ENCODE measurements at regions not wholly inside any gene's neighbourhood (a gene's known extent, or its start where the extent isn't known, plus 50 kb on each side); places are given as distances from the start of the nearest gene placed in this dataset.
"Not testable (repeated sequence)": the region's sequence is repeated elsewhere in the genome, so short reads cannot be mapped to it uniquely, and the experiment has no call there.

DNA sequence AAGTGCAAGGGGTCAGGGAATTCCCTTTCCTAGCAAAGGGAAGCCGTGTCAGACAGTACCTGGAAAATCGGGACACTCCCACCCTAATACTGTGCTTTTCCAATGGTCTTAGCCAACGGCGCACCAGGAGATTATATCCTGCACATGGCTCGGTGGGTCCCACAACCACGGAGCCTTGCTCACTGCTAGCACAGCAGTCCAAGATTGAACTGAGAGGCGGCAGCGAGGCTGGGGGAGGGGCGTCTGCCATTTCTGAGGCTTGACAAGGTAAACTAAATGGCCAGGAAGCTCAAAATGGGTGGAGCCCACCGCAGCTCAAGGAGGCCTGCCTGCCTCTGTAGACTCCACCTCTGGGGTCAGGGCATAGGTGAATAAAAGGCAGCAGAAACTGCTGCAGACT lies 76.5 kb upstream of the LINC00632 start:
- peaks cover 0 to 10% (median 0%) of the 10 kb centered on the region in 7 donors for H3K27me3 ChIP-seq (replicated peaks in 1 of 7)
- DNase-seq; intact Hi-C loops (cut with DNase I; ENCODE audit: low total_unique reads); H3K36me3 ChIP-seq; H3K9me3 ChIP-seq; H3K27ac ChIP-seq; H3K4me3 ChIP-seq; H3K4me1 ChIP-seq: not testable (repeated sequence)
- WGBS, 5 donors: 80 to 94% (median 88%) methylated on average over 8 to 10 of the region's 10 CpGs

DNA sequence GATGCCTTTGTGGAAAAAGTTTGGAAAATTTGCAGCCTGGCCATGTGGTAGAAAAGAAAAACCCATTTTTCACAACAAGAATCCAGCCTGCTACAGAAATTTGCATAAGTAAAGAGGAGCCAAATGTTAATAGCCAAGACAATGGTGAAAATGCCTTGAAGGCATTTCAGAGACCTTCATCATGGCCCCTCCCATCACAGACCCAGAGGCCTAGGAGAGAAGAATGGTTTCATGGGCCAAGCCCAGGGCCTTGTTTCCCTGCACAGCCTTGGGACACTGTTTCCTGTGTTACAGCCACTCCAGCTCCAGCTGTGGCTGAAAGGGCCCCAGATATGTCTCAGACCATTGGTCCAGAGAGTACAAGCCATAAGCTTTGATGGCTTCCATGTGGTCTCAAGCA lies 101.4 kb upstream of the LINC00632 start:
- Histone ChIP-seq H3K9me3 (peaks cover 0 to 4% (median 0%) of the 10 kb centered on the region in 8 donors), H3K27ac (no peak overlapping the region), H3K36me3 (no peaks in the 10 kb centered on the region), H3K27me3 (replicated peaks in 1 of 7) (no peaks in the 10 kb centered on the region), H3K4me1 (no peaks in the 10 kb centered on the region), H3K4me3 (no peak overlapping the region)
- intact Hi-C loops (cut with DNase I; ENCODE audit: low total_unique reads): no loop called here
- TF ChIP-seq, protein P1, sequence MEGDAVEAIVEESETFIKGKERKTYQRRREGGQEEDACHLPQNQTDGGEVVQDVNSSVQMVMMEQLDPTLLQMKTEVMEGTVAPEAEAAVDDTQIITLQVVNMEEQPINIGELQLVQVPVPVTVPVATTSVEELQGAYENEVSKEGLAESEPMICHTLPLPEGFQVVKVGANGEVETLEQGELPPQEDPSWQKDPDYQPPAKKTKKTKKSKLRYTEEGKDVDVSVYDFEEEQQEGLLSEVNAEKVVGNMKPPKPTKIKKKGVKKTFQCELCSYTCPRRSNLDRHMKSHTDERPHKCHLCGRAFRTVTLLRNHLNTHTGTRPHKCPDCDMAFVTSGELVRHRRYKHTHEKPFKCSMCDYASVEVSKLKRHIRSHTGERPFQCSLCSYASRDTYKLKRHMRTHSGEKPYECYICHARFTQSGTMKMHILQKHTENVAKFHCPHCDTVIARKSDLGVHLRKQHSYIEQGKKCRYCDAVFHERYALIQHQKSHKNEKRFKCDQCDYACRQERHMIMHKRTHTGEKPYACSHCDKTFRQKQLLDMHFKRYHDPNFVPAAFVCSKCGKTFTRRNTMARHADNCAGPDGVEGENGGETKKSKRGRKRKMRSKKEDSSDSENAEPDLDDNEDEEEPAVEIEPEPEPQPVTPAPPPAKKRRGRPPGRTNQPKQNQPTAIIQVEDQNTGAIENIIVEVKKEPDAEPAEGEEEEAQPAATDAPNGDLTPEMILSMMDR (IDR thresholded peaks at IDR 0.05 in 8 of 11, conservative IDR thresholded peaks at IDR 0.05 in 3 of 11): no peak
- TF ChIP-seq POLR2AphosphoS5 (IDR thresholded peaks at IDR 0.05) (no peak), POLR2A (IDR thresholded peaks at IDR 0.05) (no peak)
- DNase-seq: no peak

DNA sequence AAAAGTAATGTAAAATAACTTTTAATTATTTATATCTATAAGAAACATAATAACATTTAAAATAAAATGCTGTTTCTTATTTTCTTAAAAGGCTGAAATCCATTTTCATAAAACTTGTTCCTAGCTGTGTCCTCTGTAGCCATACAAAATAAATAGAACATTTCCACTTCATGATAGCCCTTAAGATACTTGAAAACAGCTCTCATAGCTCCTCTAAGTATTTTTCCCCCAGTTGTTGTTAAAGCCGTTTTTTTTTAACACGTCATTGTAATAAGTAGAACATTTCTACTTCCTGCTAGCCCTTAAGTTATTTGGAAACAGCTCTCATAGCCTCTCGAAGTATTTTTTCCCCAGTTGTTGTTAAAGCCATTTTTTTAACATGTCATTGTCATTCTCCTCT lies 97.3 kb upstream of the SOX3 start:
- intact Hi-C loops (cut with DNase I; ENCODE audit: low total_unique reads): no loop called here
- no peaks in the 10 kb centered on the region for H3K36me3 ChIP-seq
- no peak for DNase-seq
- 47 to 63% (median 51%) methylated on average over 3 of the region's 3 CpGs for WGBS, 5 donors
- TF ChIP-seq, protein P1 (IDR thresholded peaks at IDR 0.05 in 8 of 11, conservative IDR thresholded peaks at IDR 0.05 in 3 of 11): no peak
- TF ChIP-seq POLR2AphosphoS5 (IDR thresholded peaks at IDR 0.05) (no peak), POLR2A (IDR thresholded peaks at IDR 0.05) (no peak)
- H3K27ac ChIP-seq: no peak overlapping the region
- no peaks in the 10 kb centered on the region for H3K4me1 ChIP-seq
- H3K27me3 ChIP-seq (replicated peaks in 1 of 7): no peaks in the 10 kb centered on the region
- peaks cover 0 to 4% (median 0%) of the 10 kb centered on the region in 8 donors for H3K9me3 ChIP-seq
- no peak overlapping the region for H3K4me3 ChIP-seq

DNA sequence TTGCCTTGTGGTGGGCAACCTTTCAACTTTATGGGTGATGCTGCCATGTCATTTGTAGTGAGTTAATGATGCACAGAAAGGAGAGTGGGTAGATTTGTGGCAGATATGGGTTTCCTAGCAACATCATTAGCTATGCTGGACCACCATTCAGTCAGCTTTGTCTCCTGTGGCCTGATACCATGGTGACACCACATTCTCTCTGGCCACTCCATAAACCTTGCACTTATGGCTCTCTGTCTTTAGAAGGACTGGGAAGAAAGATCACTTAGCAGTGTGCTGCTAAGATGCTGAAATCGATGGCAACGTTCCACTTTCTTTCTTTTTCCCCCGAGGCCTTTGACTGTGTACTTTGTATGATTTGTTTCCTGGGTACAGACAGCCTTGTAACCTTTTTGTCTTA lies 95.0 kb upstream of the SOX3 start:
- no peak overlapping the region for H3K27ac ChIP-seq
- no peak overlapping the region for H3K4me3 ChIP-seq
- no peak for DNase-seq
- 82 to 90% (median 88%) methylated on average over 3 of the region's 3 CpGs for WGBS, 5 donors
- no peaks in the 10 kb centered on the region for H3K4me1 ChIP-seq
- H3K9me3 ChIP-seq: no peaks in the 10 kb centered on the region
- H3K27me3 ChIP-seq (replicated peaks in 1 of 7): no peaks in the 10 kb centered on the region
- H3K36me3 ChIP-seq: no peaks in the 10 kb centered on the region
- no peak for TF ChIP-seq POLR2AphosphoS5 (IDR thresholded peaks at IDR 0.05)
- TF ChIP-seq, protein P1 (IDR thresholded peaks at IDR 0.05 in 8 of 11, conservative IDR thresholded peaks at IDR 0.05 in 3 of 11): no peak
- TF ChIP-seq POLR2A (IDR thresholded peaks at IDR 0.05): no peak
- intact Hi-C loops (cut with DNase I; ENCODE audit: low total_unique reads): no loop called here

DNA sequence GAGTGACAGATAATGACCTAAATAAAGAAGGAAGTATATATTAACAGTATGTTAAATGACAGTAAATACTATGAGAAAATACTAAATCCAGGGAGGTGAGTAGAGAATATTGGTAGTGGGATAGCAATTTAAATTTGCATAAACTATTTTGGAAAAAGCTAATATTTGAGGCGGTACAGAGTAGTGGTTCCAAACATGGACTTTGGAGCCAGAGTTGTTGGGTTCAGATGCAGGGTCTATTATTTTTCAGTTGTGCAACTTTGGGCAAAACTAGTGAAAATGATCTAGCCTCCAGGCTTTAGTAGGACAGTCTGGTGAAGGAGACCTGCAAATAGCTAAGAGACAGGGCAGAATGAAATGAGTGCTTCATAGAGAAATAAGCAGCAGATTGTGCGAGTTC lies 84.8 kb upstream of the SOX3 start:
- Histone ChIP-seq H3K27ac (no peak overlapping the region), H3K9me3 (no peaks in the 10 kb centered on the region), H3K4me3 (no peak overlapping the region), H3K36me3 (no peaks in the 10 kb centered on the region), H3K4me1 (no peaks in the 10 kb centered on the region), H3K27me3 (replicated peaks in 1 of 7) (no peaks in the 10 kb centered on the region)
- TF ChIP-seq POLR2A (IDR thresholded peaks at IDR 0.05) (no peak), POLR2AphosphoS5 (IDR thresholded peaks at IDR 0.05) (no peak)
- TF ChIP-seq, protein P1 (IDR thresholded peaks at IDR 0.05 in 8 of 11, conservative IDR thresholded peaks at IDR 0.05 in 3 of 11): no peak
- no peak for DNase-seq
- intact Hi-C loops (cut with DNase I; ENCODE audit: low total_unique reads): no loop called here
- 87 to 100% (median 90%) methylated on average over 2 of the region's 2 CpGs for WGBS, 5 donors
